Hindlimb muscle (tissue), 1 donor: ENCODE measurements at regions not wholly inside any gene's neighbourhood (a gene's known extent, or its start where the extent isn't known, plus 50 kb on each side); places are given as distances from the start of the nearest gene placed in this dataset.

ENCODE experiments used
- DNase-seq: peaks from one replicate; pipeline ENCODE4 v3.0.0-alpha.2; 2013

GRCh38 chr4:96593422-96593821, 753.5 kb downstream of the PDHA2 start:
- no peak for DNase-seq

DNA sequence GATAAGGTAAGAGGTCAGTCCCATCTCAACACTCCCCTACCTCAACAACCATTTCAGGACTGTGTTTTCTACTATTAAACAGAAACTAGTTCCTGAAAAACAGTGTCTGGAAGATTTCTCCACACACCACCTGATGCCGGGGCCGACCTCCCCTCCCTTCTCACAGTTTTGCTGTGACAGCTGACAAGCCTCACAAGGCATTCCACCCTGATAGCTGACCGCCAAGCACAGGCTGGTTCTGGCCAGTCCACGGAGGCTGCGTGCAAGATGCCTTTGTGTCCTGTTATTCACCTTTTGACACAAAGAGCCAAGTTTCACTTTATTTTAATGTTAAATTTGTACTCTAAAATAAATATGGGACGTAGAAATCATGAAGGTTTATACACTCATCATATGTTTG, 758.6 kb downstream of the PDHA2 start:
- peak; percentile 7 for DNase-seq

DNA sequence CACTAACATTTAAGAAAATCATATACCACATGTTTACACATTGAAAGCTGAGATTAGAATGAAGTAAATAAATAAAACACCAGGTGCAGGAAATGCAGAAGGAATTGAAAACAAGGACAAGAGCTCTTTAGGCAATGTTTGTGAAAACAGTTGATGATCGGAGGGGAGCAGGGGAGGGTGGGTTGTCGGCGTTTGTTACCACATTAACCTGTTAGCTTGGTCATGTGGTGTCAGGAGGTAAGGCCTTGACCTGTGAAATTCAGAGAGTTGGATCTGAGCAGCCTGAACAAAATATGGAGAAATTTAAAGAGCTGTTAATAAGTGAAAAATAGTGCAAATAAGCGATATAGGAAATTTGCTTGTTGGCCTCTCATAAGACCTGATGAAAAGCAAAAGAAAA, 759.9 kb downstream of the PDHA2 start:
- no peak for DNase-seq

GRCh38 chr4:96602661-96603060, 762.8 kb downstream of the PDHA2 start:
- no peak for DNase-seq

GRCh38 chr4:96603641-96604040, 763.7 kb downstream of the PDHA2 start:
- no peak for DNase-seq

DNA sequence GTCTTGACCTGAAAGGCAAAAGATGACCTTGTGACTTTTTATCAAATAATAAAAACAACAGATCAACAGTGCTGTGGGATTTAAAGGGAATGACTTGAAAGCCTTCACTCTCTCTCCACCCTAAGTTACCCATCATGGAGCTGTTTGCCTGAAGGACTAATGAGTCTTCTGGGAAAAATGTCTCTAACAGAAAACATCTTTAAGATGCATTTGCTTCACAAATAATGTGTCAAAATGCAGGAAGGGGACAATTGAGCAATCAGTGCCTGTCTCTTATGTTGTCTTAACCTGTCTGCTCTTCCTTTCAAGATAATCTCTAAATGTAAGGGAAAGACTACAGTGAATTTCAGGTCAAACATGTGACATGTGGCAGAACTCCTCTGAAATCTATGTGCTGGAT, 766.6 kb downstream of the PDHA2 start:
- no peak for DNase-seq

DNA sequence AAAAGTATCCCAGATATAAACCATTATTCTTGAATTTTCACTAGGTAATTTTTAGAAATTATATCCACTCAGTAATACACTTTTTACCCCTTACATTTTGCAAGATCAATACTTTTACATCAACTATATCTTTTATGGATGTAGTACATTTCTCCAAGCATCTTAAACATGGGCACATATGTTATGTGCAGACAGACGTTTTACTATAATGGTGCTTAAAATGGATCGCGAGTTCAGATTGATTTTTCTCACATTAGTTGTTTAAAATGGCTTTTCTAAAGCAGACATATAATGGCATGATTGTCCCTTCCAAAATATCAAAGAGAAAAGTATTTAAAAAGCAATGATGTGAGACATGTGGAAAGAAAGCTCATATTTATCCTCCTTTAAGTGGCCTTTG, 786.1 kb downstream of the PDHA2 start:
- no peak for DNase-seq

DNA sequence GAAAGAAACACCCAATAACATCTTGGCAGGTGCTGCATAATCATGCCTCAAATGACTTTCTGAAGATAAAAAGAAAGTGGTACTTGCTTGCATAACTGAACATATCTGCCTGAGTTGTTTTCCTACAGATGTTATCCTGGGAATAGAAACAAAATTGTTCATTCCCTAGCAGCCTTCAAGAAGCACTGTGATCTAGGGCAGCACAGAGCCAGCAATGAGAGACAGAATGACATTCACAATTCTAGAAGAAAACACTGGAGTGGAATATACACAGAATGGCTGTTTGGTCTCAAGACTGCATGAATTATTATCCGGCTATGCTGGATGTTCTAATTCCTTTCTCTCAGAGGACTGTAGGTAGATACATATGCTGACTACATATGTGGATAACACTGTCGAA, 790.9 kb downstream of the PDHA2 start:
- DNase-seq: no peak

DNA sequence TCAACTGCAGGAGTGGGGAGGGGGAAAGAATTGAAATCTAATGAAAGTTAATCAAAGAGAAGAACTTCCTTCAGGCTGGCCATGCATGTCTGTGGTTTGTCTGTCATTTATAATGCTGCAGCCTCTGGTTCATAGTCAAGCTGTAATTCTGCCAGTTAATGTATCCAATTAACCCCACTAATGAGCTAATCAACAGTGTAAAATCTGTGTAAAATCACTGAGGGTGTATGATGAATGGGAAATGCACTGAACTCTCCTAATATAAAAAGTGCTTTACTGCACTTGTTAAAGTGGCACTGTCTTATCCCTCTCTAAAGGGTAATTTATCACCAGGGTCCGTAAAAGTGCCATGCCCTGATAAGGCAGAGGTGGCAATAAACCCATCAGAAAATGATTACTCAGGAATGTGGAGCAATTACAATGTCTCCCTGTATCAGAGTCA, 798.1 kb downstream of the PDHA2 start:
- DNase-seq: no peak

- no peak for DNase-seq
These were observed 800.0 kb downstream of the PDHA2 start for GRCh38 chr4:96639932-96640331.

DNA sequence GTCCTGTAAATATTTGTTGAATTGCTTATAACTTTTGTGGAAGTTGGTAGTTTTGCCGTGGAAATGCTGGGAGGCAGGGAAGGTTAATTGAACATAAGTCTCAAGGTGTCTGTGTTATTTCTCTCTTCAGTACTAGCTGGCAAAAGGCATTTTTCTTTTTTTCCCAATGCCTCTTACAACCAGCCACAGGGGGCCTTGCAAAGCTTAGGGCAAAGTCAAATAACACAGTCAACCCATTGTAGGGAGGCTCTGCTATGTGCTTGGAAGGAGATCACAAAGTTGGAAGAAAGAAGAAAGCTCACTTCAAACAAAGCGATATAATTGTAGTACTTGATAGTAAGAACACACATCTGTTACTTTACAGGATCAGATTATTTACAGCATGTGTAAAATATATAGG, 802.6 kb downstream of the PDHA2 start:
- no peak for DNase-seq

- no peak for DNase-seq
These were observed 806.3 kb downstream of the PDHA2 start for GRCh38 chr4:96646146-96646545.

DNA sequence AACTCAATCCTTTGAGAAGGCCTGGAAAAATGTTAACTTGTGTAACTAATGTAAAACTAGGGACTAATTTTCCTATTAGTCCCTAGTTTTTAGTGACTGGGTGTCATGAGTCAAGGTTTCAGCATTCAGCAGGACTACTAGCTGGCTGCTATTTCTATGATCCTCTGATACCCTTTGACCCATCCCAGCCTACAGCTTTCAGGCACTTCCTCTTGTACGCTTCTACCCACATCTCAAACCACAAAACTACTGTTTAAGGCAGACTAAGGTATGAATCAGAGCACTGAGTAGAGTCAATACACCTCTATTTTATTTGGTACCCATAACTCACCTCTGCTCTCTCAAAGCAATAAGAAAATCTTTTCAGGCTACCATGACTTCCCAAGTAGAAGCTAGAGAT, 809.6 kb downstream of the PDHA2 start:
- DNase-seq: no peak

DNA sequence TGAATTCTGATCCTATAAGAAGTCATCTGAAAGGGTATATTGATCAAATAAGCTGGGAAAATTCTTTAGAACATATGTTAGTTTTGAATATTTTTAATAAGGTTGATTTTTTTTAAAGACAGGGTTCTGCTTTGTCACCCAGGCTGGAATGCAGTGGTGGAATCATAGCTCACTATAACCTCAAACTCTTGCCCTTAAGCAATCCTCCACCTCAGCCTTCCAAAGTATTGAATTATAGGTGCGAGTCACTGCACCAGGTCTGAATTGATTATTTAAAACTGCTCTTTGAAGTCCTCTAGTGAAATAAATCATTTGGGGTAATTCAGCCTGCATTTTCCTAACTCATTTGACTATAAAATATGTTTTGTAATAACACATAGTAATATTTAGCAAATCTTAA, 812.3 kb downstream of the PDHA2 start:
- no peak for DNase-seq

- DNase-seq: no peak
These were observed 812.9 kb downstream of the PDHA2 start for GRCh38 chr4:96652821-96653220.

GRCh38 chr4:96654045-96654444, 814.2 kb downstream of the PDHA2 start:
- no peak for DNase-seq

DNA sequence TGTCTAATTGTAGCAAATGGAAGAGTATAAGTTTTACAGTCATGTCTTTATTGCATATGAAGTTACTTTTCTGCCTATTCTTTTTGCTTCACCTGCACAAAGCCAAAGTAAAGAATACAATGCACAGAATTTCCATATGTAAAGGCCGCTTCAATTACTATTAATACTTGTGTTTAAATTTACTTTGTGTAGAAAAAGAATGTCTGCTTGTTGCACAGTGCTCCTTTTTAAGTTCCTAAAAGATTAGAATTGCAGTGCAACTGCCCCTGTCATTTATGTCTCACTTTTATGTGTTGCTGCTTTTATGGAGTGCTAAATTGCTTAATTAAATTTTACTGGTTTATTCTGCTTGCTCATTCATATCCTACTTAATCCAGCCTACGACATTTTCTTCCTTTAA, 830.5 kb downstream of the PDHA2 start:
- DNase-seq: no peak

GRCh38 chr4:96675416-96675815, 835.5 kb downstream of the PDHA2 start:
- DNase-seq: no peak

DNA sequence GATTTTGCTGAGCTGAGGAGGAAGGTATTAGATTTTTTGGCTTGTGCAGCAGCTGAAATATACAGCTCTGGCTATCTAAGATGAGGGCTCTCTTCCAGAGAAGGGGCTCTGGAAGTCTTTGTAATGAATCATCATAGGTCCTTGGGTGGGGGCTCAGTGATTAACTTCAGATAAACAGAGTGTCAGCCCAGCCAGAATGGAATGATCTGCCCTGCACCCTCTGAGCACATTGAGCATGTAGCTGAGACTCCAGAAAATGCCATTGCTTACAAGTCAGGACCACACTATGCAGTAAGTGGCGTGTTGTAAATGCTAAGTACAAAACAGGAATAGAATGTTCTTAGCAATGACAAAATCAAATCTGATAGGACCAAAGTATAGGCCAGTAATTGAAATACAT, 836.0 kb downstream of the PDHA2 start:
- no peak for DNase-seq

GRCh38 chr4:96676754-96677435, 837.0 kb downstream of the PDHA2 start:
- no peak for DNase-seq

GRCh38 chr4:96677499-96677898, 837.6 kb downstream of the PDHA2 start:
- no peak for DNase-seq

DNA sequence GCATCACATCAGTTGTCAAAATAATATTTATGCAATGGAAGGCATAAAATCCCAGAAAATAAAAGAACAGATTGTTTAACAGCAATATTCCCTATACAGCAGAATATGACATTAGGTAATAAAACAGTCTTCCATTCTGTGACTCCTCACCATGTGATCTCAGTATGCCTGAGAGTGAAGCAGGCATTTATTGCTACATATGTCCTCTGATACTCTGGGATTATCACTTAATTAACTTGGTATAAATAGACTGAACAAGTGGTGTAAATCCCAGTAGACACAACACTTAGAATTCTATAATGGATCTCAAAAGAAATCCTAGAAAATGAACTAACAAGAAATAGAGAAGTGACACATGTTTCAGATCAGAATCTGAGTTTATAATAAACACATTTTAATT, 841.3 kb downstream of the PDHA2 start:
- DNase-seq: no peak

DNA sequence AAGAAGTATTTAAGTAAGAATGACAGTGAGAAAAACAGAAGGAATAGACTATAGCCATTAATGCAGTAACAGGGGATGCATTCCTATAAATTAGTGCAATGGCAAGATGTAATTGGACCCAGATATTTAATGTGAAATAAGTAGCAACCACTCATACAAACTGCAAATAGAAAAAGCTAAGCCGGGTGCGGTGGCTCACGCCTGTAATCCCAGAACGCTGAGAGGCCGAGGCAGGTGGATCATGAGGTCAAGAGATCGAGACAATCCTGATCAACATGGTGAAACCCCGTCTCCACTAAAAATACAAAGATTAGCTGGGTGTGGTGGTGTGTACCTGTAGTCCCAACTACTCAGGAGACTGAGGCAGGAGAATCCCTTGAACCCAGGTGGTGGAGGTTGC, 845.8 kb downstream of the PDHA2 start:
- no peak for DNase-seq

- DNase-seq: no peak
These were observed 851.6 kb downstream of the PDHA2 start for GRCh38 chr4:96691521-96691920.

- DNase-seq: no peak
These were observed 858.9 kb downstream of the PDHA2 start for GRCh38 chr4:96698831-96699230.
